Astrocyte of the cerebellum (primary cell): ENCODE measurements at regions not wholly inside any gene's neighbourhood (a gene's known extent, or its start where the extent isn't known, plus 50 kb on each side); places are given as distances from the start of the nearest gene placed in this dataset.

Source experiments
- DNase-seq: peaks from one replicate; pipeline ENCODE4 v3.0.0-alpha.2; 2011; ENCODE audit warnings: low read depth
- H3K4me3 ChIP-seq: 2 replicates; pipeline ENCODE4 v1.5.1; 2011; ENCODE audit warnings: mild to moderate bottlenecking, low read depth, low read length, moderate library complexity
- CTCF ChIP-seq: IDR thresholded peaks from 2 replicates; pipeline ENCODE4 v1.5.1; 2012; ENCODE audit warnings: low read length, low read depth, moderate library complexity, mild to moderate bottlenecking; ENCODE audit errors: missing control alignments
- in situ Hi-C: cut with HindIII; loops from 2 replicates; pipeline ENCODE4 v1.10.0; 2017; ENCODE audit warnings: low sequenced_read_pairs

GRCh38 chr17:15106540-15106939 is 158.6 kb downstream of the PMP22 start:
- no peak overlapping the region for H3K4me3 ChIP-seq
- no peak for DNase-seq
- no peak for TF ChIP-seq CTCF
- in situ Hi-C loops = no loop called here

- in situ Hi-C loops = no loop called here
- DNase-seq = no peak
- H3K4me3 ChIP-seq = no peak overlapping the region
- TF ChIP-seq CTCF = no peak
Observed at GRCh38 chr17:15103785-15104184, 161.3 kb downstream of the PMP22 start.

- DNase-seq = no peak
- no peak for TF ChIP-seq CTCF
- no peak overlapping the region for H3K4me3 ChIP-seq
- in situ Hi-C loops = no loop called here
Observed at GRCh38 chr17:15101175-15101574, 164.0 kb downstream of the PMP22 start.

DNA sequence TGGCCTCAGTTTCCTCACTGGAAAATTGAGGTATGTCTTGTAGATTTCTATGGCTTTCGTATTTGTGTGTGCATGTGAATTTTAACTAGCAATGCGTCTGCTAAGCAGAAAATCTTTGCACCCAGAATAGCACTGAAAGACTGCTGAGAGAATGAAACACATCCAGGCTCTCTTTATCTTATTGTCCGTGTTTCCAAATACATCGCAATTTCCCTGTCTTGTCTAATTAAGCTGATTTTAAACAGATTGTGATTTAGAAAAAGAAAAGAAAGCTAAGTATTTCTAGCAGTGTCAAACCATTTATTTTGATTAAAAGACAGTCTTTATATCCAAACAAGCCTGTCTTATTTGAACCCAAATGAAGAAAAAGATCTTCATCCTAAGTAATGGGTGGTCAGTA is 168.6 kb downstream of the PMP22 start:
- in situ Hi-C loops = no loop called here
- TF ChIP-seq CTCF = no peak
- no peak overlapping the region for H3K4me3 ChIP-seq
- DNase-seq = no peak

DNA sequence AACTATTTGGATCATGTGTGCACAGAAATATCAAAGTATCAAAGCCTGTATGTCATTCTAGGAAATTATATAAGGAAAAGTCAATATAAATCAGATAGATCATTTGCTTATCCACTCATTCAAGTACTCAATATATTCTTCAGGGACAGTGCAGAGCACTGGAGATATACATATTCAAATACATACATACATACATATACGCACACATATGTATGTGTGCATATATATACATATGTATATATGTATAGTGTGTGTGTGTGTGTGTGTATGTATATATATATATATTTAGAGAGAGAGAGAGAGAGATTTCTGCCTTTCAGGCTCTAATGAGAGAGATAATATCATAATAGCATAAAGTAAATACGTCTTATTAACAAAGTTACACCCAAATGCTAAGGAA is 169.2 kb downstream of the PMP22 start:
- in situ Hi-C loops = no loop called here
- H3K4me3 ChIP-seq = no peak overlapping the region
- no peak for TF ChIP-seq CTCF
- DNase-seq = no peak

DNA sequence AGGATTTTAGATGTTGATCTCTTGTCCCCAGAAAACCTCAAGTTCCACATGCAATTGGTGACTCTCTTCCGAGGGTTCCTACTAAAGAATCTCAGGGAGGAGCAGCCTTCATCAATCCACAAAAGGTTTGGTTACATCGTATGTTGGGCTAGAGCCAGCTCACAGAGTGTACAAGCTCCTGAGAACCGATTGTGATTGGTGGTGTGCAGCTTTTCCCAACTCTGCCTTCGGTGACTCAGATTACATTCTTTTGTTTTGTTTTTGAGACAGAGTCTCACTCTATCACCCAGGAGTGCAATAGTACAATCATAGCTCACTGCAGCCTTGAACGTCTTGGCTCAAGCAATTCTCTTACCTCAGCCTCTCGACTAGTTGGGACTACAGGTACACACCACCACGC is 172.4 kb downstream of the PMP22 start:
- no peak for DNase-seq
- H3K4me3 ChIP-seq = no peak overlapping the region
- in situ Hi-C loops = no loop called here
- TF ChIP-seq CTCF = no peak

GRCh38 chr17:15092261-15092660 is 172.9 kb downstream of the PMP22 start:
- TF ChIP-seq CTCF = no peak
- in situ Hi-C loops = no loop called here
- DNase-seq = no peak
- H3K4me3 ChIP-seq = no peak overlapping the region
